Pancreas (tissue), 10 donors: ENCODE measurements at regions not wholly inside any gene's neighbourhood (a gene's known extent, or its start where the extent isn't known, plus 50 kb on each side); places are given as distances from the start of the nearest gene placed in this dataset.

Experiments used
- ATAC-seq, 4 donors: fragments of 200-7000 bp; cut with Tn5 transposase; one replicate each; pipeline versions ENCODE4 v1.8.0 to v1.9.1; 2020; ENCODE audit warnings: mild to moderate bottlenecking in 4 of 4, moderate library complexity in 4 of 4
- DNase-seq, 6 donors: peaks; one replicate each; pipeline ENCODE4 v3.0.0-alpha.2; 2020
- FAIRE-seq: peaks from 2 replicates; lab custom pipeline; 2012; peaks lifted over from hg19 to GRCh38; lab: Jason Lieb, UNC
- H3K27ac ChIP-seq, 4 donors: fragments of 200-600 bp; sonication (generic); 1 replicate in 3 of 4; 2 replicates in 1 of 4; pipeline versions ENCODE4 v1.5.0 to v1.8.0; 2020
- H3K27me3 ChIP-seq, 4 donors: fragments of 200-600 bp; one replicate each; pipeline ENCODE4 v1.8.0; 2021
- H3K36me3 ChIP-seq, 3 donors: fragments of 200-600 bp; sonication (generic) in 1 of 3; one replicate each; pipeline versions ENCODE4 v1.5.0 to v1.8.0; 2020 to 2021
- H3K4me1 ChIP-seq, 3 donors: fragments of 200-600 bp; one replicate each; pipeline ENCODE4 v1.8.0; 2021
- H3K4me3 ChIP-seq, 4 donors: fragments of 200-600 bp; sonication (generic) in 2 of 4; one replicate each; pipeline versions ENCODE4 v1.5.0 to v1.8.0; 2020 to 2021
- H3K9me3 ChIP-seq, 4 donors: fragments of 200-600 bp; one replicate each; pipeline ENCODE4 v1.8.0; 2021
- WGBS, 2 donors: extraction: QIAGEN DNeasy Blood & Tissue Kit; methylation state at CpG; one replicate each; pipeline ENCODE4 v1.1.7; 2013; 5-methylcytosine and 5-hydroxymethylcytosine counted together
- intact Hi-C, 3 donors: fragments of 100-400 bp; cut with DNase I; formaldehyde crosslinking; loops; one replicate each; pipeline versions ENCODE4 v1.11.1 to v1.14.2; 2022
- TF ChIP-seq, protein P1 (sequence below), 4 donors: fragments of 200-600 bp; sonication (generic) in 3 of 4; IDR thresholded peaks; one replicate each; pipeline versions ENCODE4 v1.5.0 to v1.8.0; 2021; ENCODE audit warnings: antibody characterized with exemption in 4 of 4
- donor health status: healthy with polysubstance abuse.
- donor health status: DM: no; HTN: no; CAD: no; lungs with moderate emphysema.
- donor health status: DM: no; HTN: no; CAD: no.
- donor health status: control.
- donor health status: control.
- donor health status: Bipolar disorder and iron deficiency.
- donor health status: DM: yes; HTN: yes; CAD: no.
- donor health status: DM: no; HTN: no; CAD: no.
- donor health status: DM: no; HTN: no; CAD: no.
- donor health status: DM: yes; HTN: yes; CAD: no.

DNA sequence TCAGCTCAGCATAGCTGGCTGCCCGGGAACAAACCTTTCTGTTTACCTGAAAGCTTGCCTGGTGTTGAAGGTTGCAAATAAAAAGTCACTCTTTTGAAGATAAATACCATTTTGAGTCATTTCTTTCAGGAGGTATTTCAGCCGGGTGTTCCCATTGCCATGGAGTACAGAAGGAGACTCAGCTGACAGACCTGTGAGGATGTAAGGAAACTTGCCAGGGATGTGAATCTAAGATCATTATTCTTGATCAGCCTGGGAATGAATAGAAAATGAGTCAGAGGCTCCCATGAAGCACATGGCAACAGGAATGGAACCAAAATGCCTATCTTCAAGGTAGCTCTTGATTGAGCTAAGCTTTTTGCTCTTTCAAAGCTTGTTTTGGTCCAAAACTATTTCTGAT lies 231.2 kb downstream of the CYRIA start:
- Histone ChIP-seq H3K9me3 (no peaks in the 10 kb centered on the region), H3K4me1 (no peaks in the 10 kb centered on the region), H3K27me3 (no peaks in the 10 kb centered on the region), H3K4me3 (no peak overlapping the region), H3K27ac (no peak overlapping the region), H3K36me3 (no peaks in the 10 kb centered on the region)
- ATAC-seq (no peak), DNase-seq (no peak), FAIRE-seq (no peak)
- WGBS, 2 donors = 34 to 46% methylated on average over 2 of the region's 2 CpGs
- intact Hi-C loops = no loop called here
- TF ChIP-seq, protein P1, sequence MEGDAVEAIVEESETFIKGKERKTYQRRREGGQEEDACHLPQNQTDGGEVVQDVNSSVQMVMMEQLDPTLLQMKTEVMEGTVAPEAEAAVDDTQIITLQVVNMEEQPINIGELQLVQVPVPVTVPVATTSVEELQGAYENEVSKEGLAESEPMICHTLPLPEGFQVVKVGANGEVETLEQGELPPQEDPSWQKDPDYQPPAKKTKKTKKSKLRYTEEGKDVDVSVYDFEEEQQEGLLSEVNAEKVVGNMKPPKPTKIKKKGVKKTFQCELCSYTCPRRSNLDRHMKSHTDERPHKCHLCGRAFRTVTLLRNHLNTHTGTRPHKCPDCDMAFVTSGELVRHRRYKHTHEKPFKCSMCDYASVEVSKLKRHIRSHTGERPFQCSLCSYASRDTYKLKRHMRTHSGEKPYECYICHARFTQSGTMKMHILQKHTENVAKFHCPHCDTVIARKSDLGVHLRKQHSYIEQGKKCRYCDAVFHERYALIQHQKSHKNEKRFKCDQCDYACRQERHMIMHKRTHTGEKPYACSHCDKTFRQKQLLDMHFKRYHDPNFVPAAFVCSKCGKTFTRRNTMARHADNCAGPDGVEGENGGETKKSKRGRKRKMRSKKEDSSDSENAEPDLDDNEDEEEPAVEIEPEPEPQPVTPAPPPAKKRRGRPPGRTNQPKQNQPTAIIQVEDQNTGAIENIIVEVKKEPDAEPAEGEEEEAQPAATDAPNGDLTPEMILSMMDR (IDR thresholded peaks at IDR 0.05) = no peak

DNA sequence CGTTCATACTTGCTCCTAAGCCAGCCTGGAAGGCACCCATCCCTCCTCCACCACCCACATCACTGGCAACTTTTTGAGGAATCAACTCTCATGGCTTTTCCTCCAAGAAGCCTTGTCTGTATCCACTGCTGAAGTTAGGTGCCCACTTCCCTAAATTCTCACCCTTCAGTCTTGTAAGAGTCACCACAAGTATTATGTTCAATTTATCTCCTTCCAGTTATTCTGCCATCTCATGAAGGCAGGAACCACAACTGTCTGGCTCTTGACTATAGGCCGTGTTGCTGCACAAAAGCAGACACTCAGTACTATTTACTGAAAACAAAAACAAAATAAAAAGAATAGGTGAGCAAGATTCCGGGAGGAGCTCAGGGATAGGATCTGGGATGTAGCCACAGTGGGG lies 234.8 kb downstream of the CYRIA start:
- Histone ChIP-seq H3K36me3 (no peaks in the 10 kb centered on the region), H3K27ac (no peak overlapping the region), H3K9me3 (no peaks in the 10 kb centered on the region), H3K4me1 (peaks cover 4 to 12% (median 12%) of the 10 kb centered on the region in 3 donors), H3K4me3 (no peak overlapping the region), H3K27me3 (no peaks in the 10 kb centered on the region)
- 75 to 84% methylated on average over 3 of the region's 3 CpGs for WGBS, 2 donors
- no peak for FAIRE-seq
- TF ChIP-seq, protein P1 (IDR thresholded peaks at IDR 0.05) = no peak
- ATAC-seq = no peak
- intact Hi-C loops = no loop called here
- DNase-seq = no peak

DNA sequence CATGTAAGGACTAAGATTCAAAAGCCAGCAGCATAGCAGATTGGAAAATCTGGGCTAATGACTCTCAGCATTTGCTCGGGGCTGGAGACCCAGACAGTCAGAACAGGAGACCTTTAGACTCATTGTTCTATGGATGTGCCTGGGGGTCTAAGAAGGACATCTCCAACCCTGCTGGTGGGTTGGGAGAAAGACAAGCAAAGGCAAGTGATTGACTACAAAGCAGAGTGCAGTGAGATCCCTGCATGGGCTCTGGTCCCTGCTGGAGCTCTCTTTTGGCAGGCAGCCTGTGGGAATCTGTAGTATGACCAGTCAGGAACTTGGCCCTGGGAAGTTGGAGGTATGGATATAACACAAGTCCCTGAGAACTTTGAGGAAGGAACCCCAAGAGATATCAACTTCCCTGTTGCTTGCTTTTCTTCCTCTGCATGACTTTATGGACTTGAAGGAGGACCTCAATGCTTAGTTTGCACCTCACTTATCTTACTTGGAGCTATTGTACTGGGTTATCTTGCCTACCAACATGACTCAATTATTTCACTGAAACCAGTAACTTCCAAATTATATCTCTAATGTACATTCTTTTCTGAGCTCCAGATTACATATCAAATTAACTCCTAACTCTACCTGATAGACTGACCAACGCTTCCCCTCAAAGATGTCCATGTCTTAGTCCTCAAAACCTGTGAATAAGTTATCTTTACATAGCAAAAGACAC lies 236.0 kb downstream of the CYRIA start:
- TF ChIP-seq, protein P1 (IDR thresholded peaks at IDR 0.05) = no peak
- FAIRE-seq (no peak), ATAC-seq (no peak), DNase-seq (no peak)
- intact Hi-C loops = no loop called here
- no peaks in the 10 kb centered on the region for H3K27me3 ChIP-seq
- H3K36me3 ChIP-seq = no peaks in the 10 kb centered on the region
- no peaks in the 10 kb centered on the region for H3K9me3 ChIP-seq
- WGBS, 2 donors = 50 to 87% methylated on average over 2 of the region's 2 CpGs
- no peak overlapping the region for H3K4me3 ChIP-seq
- H3K4me1 ChIP-seq = peaks cover 4 to 14% (median 12%) of the 10 kb centered on the region in 3 donors
- no peak overlapping the region for H3K27ac ChIP-seq

DNA sequence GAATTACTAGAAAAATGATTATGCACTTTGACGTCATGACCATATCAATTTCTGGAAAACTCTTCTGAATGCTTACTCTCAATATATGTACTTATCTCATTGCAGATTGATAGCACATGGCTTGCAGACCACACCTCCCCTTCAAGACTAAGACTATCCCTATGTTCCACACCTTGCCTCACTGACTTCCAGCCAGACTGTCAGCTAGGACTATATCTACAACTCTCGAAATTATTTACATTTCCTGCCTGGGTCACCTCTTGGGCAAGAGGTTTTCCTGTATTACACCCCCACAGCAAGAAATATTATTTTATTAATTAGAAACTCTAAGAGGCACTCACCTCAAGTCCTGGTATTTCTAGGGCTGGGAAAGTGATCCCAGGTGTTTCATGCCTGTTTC lies 236.6 kb downstream of the CYRIA start:
- no peak for DNase-seq
- no peak for FAIRE-seq

More for the DNA sequence above, 236.6 kb downstream of the CYRIA start:
- TF ChIP-seq, protein P1 (IDR thresholded peaks at IDR 0.05) = no peak
- no peak overlapping the region for H3K4me3 ChIP-seq
- no peak overlapping the region for H3K27ac ChIP-seq
- H3K36me3 ChIP-seq = no peaks in the 10 kb centered on the region
- WGBS, 2 donors = 66 to 67% methylated on average over 2 of the region's 2 CpGs
- intact Hi-C loops = no loop called here
- no peaks in the 10 kb centered on the region for H3K9me3 ChIP-seq
- ATAC-seq = no peak
- H3K27me3 ChIP-seq = no peaks in the 10 kb centered on the region
- peaks cover 9 to 16% (median 14%) of the 10 kb centered on the region in 3 donors for H3K4me1 ChIP-seq
